PC-3 (cell line): ENCODE measurements at regions not wholly inside any gene's neighbourhood (a gene's known extent, or its start where the extent isn't known, plus 50 kb on each side); places are given as distances from the start of the nearest gene placed in this dataset.
A peak's percentile ranks its signal among the peaks of the same experiment; 100 is the strongest.

Source experiments
- ATAC-seq: fragments of 200-7000 bp; cut with Tn5 transposase; 2 replicates; pipeline ENCODE4 v1.9.1; 2020; ENCODE audit warnings: mild to moderate bottlenecking, moderate library complexity
- BruUV-seq: library from RNA; stranded (reverse); fragments of 400-500 nt; replicated peaks from 2 replicates; lab custom pipeline; 2021; lab: Mats Ljungman, UMichigan
- CTCF ChIA-PET: fragments of 300-600 bp; sonication (Branson Sonifier 250); formaldehyde crosslinking; loops from one replicate; lab custom pipeline; 2022; ENCODE audit warnings: antibody characterized with exemption; lab: Charles Lee
- POLR2A ChIA-PET: fragments of 300-600 bp; sonication (Branson Sonifier 250); formaldehyde crosslinking; loops from one replicate; lab custom pipeline; 2022; ENCODE audit warnings: antibody characterized with exemption; ENCODE audit not compliant: unreplicated experiment; lab: Charles Lee
- DNase-seq: peaks from one replicate; pipeline ENCODE4 v3.0.0-alpha.2; 2015
- H2AFZ ChIP-seq: fragments of 300-600 bp; sonication (generic); 2 replicates; pipeline ENCODE4 v1.6.0; 2016; ENCODE audit warnings: antibody characterized with exemption, low read length
- H3F3A ChIP-seq: fragments of 300-600 bp; sonication (generic); one replicate; pipeline ENCODE4 v1.6.0; 2017; ENCODE audit warnings: antibody characterized with exemption, low read length, control low read depth, mild to moderate bottlenecking; ENCODE audit not compliant: unreplicated experiment
- H3K27ac ChIP-seq: fragments of 300-600 bp; sonication (generic); 2 replicates; pipeline ENCODE4 v1.5.1; 2016; ENCODE audit warnings: mild to moderate bottlenecking, low read length
- H3K27me3 ChIP-seq: fragments of 300-600 bp; sonication (generic); 2 replicates; pipeline ENCODE4 v1.6.1; 2016; ENCODE audit warnings: low read length, mixed read lengths
- H3K36me3 ChIP-seq: fragments of 300-600 bp; sonication (generic); 2 replicates; pipeline ENCODE4 v1.6.1; 2016; ENCODE audit warnings: low read depth, mixed run types, low read length, mixed read lengths
- H3K4me1 ChIP-seq: fragments of 300-600 bp; sonication (generic); 2 replicates; pipeline ENCODE4 v1.5.1; 2016; ENCODE audit warnings: low read length; ENCODE audit not compliant: insufficient read depth
- H3K4me2 ChIP-seq: fragments of 300-600 bp; sonication (generic); 2 replicates; pipeline ENCODE4 v1.6.0; 2016; ENCODE audit warnings: low read length
- H3K4me3 ChIP-seq: fragments of 300-600 bp; sonication (generic); 2 replicates; pipeline ENCODE4 v1.5.1; 2016; ENCODE audit warnings: mild to moderate bottlenecking, low read length, mixed read lengths
- H3K79me2 ChIP-seq: fragments of 300-600 bp; sonication (generic); 2 replicates; pipeline ENCODE4 v1.6.1; 2017; ENCODE audit warnings: low read length, mixed read lengths
- H3K9ac ChIP-seq: fragments of 300-600 bp; sonication (generic); 2 replicates; pipeline ENCODE4 v1.6.0; 2016; ENCODE audit warnings: mild to moderate bottlenecking, low read length
- H3K9me2 ChIP-seq: fragments of 300-600 bp; sonication (generic); replicated peaks from 2 replicates; pipeline ENCODE4 v1.6.1; 2016; ENCODE audit warnings: mixed run types, low read length, mixed read lengths
- H3K9me3 ChIP-seq: fragments of 300-600 bp; sonication (generic); 2 replicates; pipeline ENCODE4 v1.6.1; 2016; ENCODE audit warnings: low read length, mixed read lengths
- H4K20me1 ChIP-seq: fragments of 300-600 bp; sonication (generic); 2 replicates; pipeline ENCODE4 v1.6.1; 2016; ENCODE audit warnings: low read length, mixed read lengths
- CTCF ChIP-seq: fragments of 300-600 bp; sonication (generic); conservative IDR thresholded peaks from 2 replicates; pipeline ENCODE4 v1.5.1; 2017; ENCODE audit warnings: antibody characterized with exemption, low read depth, mild to moderate bottlenecking, low read length
- EZH2 ChIP-seq: fragments of 300-600 bp; sonication (generic); IDR thresholded peaks from one replicate; pipeline ENCODE4 v1.6.1; 2017; ENCODE audit warnings: antibody characterized with exemption, mild to moderate bottlenecking, low read length; ENCODE audit not compliant: unreplicated experiment
- EZH2phosphoT487 ChIP-seq: fragments of 300-600 bp; sonication (generic); IDR thresholded peaks from 2 replicates; pipeline ENCODE4 v1.6.1; 2018; ENCODE audit warnings: mild to moderate bottlenecking, antibody characterized with exemption, low read length, borderline replicate concordance
- intact Hi-C: fragments of 100-400 bp; cut with micrococcal nuclease; formaldehyde crosslinking; loops from 2 replicates; pipeline ENCODE4 v1.9.0; 2023

- H3K36me3 ChIP-seq, result no peaks in the 10 kb centered on the region
- H3K4me3 ChIP-seq, result no peak overlapping the region
- ChIA-PET CTCF (interaction anchor here (1.1 kb wide), 2 partner anchors 173 to 468 kb away, joined by 3 read pairs; no protein-coding TSS in a partner anchor), POLR2A (no interaction called here)
- peak; percentile 56 for DNase-seq
- no peaks in the 10 kb centered on the region for H3F3A ChIP-seq
- H2AFZ ChIP-seq, result peak overlapping the region; percentile 68
- ATAC-seq, result peak; percentile 85
- no peaks in the 10 kb centered on the region for H3K9me2 ChIP-seq
- intact Hi-C loops, result loop anchor here (2.0 to 5.0 kb wide), 2 partner anchors 173 to 455 kb away; partner anchors contain the start of gene BAMBI
- no peak for TF ChIP-seq CTCF
- TF ChIP-seq EZH2phosphoT487, result no peak
- TF ChIP-seq EZH2, result no peak
- H3K9ac ChIP-seq, result no peak overlapping the region
- no peaks in the 10 kb centered on the region for H3K27me3 ChIP-seq
- H3K4me1 ChIP-seq, result peaks cover 12% of the 10 kb centered on the region
- no peaks in the 10 kb centered on the region for H3K79me2 ChIP-seq
- H4K20me1 ChIP-seq, result no peaks in the 10 kb centered on the region
- H3K27ac ChIP-seq, result peak overlapping the region; percentile 46
- no TSS peak for BruUV-seq
- no peaks in the 10 kb centered on the region for H3K9me3 ChIP-seq
- H3K4me2 ChIP-seq, result peak overlapping the region; percentile 45
These were observed 156.8 kb upstream of the LYZL1 start for GRCh38 chr10:29131952-29132547.

GRCh38 chr10:29132551-29133111 lies 156.2 kb upstream of the LYZL1 start:
- Histone ChIP-seq H3K9ac (no peak overlapping the region), H3F3A (no peaks in the 10 kb centered on the region), H3K27ac (peak overlapping the region; percentile 46; the same call in 1 of the 2 replicates), H3K9me2 (no peaks in the 10 kb centered on the region), H3K36me3 (no peaks in the 10 kb centered on the region), H3K4me2 (no peak overlapping the region), H4K20me1 (no peaks in the 10 kb centered on the region), H3K4me3 (no peak overlapping the region), H2AFZ (peak overlapping the region; percentile 68; the same call in 1 of the 2 replicates), H3K9me3 (no peaks in the 10 kb centered on the region), H3K27me3 (no peaks in the 10 kb centered on the region), H3K4me1 (peaks cover 12% of the 10 kb centered on the region), H3K79me2 (no peaks in the 10 kb centered on the region)
- intact Hi-C loops, result loop anchor here (5.0 kb wide), 1 partner anchor 455 kb away; the partner anchor contains the start of gene BAMBI
- POLR2A ChIA-PET, result no interaction called here
- ATAC-seq, result no peak
- no peak for TF ChIP-seq EZH2
- no peak for TF ChIP-seq CTCF
- no peak for TF ChIP-seq EZH2phosphoT487
- CTCF ChIA-PET, result interaction anchor here (1.1 kb wide), 2 partner anchors 172 to 469 kb away, joined by 3 read pairs; no protein-coding TSS in a partner anchor
- no TSS peak for BruUV-seq
- DNase-seq, result no peak

GRCh38 chr10:29135337-29135736 lies 153.5 kb upstream of the LYZL1 start:
- H3K9me3 ChIP-seq, result no peaks in the 10 kb centered on the region
- H2AFZ ChIP-seq, result no peak overlapping the region
- ChIA-PET POLR2A (no interaction called here), CTCF (no interaction called here)
- H3K27ac ChIP-seq, result no peak overlapping the region
- ATAC-seq (no peak), DNase-seq (no peak)
- intact Hi-C loops, result no loop called here
- no peak overlapping the region for H3K4me3 ChIP-seq
- H3F3A ChIP-seq, result no peaks in the 10 kb centered on the region
- no peaks in the 10 kb centered on the region for H3K27me3 ChIP-seq
- H3K9me2 ChIP-seq, result no peaks in the 10 kb centered on the region
- H3K9ac ChIP-seq, result no peak overlapping the region
- TF ChIP-seq EZH2phosphoT487 (no peak), CTCF (no peak), EZH2 (no peak)
- BruUV-seq, result no TSS peak
- H3K79me2 ChIP-seq, result no peaks in the 10 kb centered on the region
- peaks cover 12% of the 10 kb centered on the region for H3K4me1 ChIP-seq
- H3K4me2 ChIP-seq, result no peak overlapping the region
- H3K36me3 ChIP-seq, result no peaks in the 10 kb centered on the region
- H4K20me1 ChIP-seq, result no peaks in the 10 kb centered on the region
